Suprapubic skin (tissue), 4 donors: ENCODE measurements at regions not wholly inside any gene's neighbourhood (a gene's known extent, or its start where the extent isn't known, plus 50 kb on each side); places are given as distances from the start of the nearest gene placed in this dataset.
A peak's percentile ranks its signal among the peaks of the same experiment; 100 is the strongest.

ENCODE experiments used
- DNase-seq, 2 donors: peaks; one replicate each; pipeline ENCODE4 v3.0.0-alpha.2; 2019; ENCODE audit warnings: low spot score in 2 of 2
- H3K27ac ChIP-seq: fragments of 200-600 bp; sonication (generic); one replicate; pipeline ENCODE4 v1.5.1; 2019
- H3K27me3 ChIP-seq: fragments of 200-600 bp; sonication (generic); one replicate; pipeline ENCODE4 v1.5.1; 2019
- H3K36me3 ChIP-seq: fragments of 200-600 bp; sonication (generic); one replicate; pipeline ENCODE4 v1.5.1; 2019
- H3K4me1 ChIP-seq: fragments of 200-600 bp; sonication (generic); one replicate; pipeline ENCODE4 v1.5.1; 2019
- H3K4me3 ChIP-seq: fragments of 200-600 bp; sonication (generic); one replicate; pipeline ENCODE4 v1.5.1; 2019; ENCODE audit warnings: mild to moderate bottlenecking
- H3K9me3 ChIP-seq: fragments of 200-600 bp; sonication (generic); one replicate; pipeline ENCODE4 v1.5.1; 2019
- EP300 ChIP-seq: sonication (generic); formaldehyde crosslinking; IDR thresholded peaks from one replicate; pipeline ENCODE4 v1.6.1; 2017; ENCODE audit warnings: antibody characterized with exemption
- POLR2A ChIP-seq, 2 donors: fragments of 450-650 bp; IDR thresholded peaks; one replicate each; pipeline ENCODE4 v1.6.1; 2017; ENCODE audit warnings: antibody characterized with exemption in 2 of 2, mild to moderate bottlenecking in 2 of 2, moderate library complexity in 2 of 2
- POLR2AphosphoS5 ChIP-seq, 3 donors: sonication (generic); formaldehyde crosslinking; IDR thresholded peaks; one replicate each; pipeline ENCODE4 v1.6.1; 2017; ENCODE audit warnings: antibody characterized with exemption in 3 of 3
- WGBS: methylation state at CpG from one replicate; pipeline ENCODE4 v1.1.5; 2018; 5-methylcytosine and 5-hydroxymethylcytosine counted together
- TF ChIP-seq, protein P1 (sequence below), 2 donors: fragments of 200-600 bp in 1 of 2; fragments of 450-650 bp in 1 of 2; sonication (generic) in 1 of 2; IDR thresholded peaks; one replicate each; pipeline ENCODE4 v1.5.1; 2016 to 2019; ENCODE audit warnings: antibody characterized with exemption in 2 of 2, mild to moderate bottlenecking in 1 of 2, moderate library complexity in 1 of 2

DNA sequence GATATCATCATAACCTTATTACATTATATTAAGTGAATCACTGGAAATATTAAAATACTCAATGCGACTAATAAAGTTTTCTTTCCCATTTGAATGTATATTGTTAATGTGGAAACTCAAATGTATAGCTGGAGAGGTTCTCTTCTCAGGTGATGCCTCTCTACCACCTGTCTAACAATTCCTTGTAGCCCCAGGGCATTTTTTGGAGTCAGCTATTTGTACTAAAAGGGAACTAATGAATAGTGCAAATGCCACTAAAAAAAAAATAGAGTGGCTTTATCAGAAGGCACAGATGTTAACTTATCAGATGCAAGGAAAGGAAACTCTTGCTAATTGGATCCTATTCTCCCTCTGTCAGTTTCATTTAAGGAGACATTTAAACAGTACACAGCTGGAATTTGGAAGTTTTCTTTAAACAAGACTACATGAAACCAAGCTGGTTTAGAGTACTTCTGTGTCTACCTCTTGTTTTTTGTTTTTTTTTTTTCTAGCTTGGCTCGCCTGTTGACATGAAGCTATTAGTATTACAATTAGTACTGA, 897.0 kb upstream of the SLC35B3 start:
- H3K27ac ChIP-seq = no peak overlapping the region
- H3K4me3 ChIP-seq = no peak overlapping the region
- TF ChIP-seq EP300 (no peak), POLR2AphosphoS5 (IDR thresholded peaks at IDR 0.05) (no peak), POLR2A (IDR thresholded peaks at IDR 0.05) (no peak)
- TF ChIP-seq, protein P1, sequence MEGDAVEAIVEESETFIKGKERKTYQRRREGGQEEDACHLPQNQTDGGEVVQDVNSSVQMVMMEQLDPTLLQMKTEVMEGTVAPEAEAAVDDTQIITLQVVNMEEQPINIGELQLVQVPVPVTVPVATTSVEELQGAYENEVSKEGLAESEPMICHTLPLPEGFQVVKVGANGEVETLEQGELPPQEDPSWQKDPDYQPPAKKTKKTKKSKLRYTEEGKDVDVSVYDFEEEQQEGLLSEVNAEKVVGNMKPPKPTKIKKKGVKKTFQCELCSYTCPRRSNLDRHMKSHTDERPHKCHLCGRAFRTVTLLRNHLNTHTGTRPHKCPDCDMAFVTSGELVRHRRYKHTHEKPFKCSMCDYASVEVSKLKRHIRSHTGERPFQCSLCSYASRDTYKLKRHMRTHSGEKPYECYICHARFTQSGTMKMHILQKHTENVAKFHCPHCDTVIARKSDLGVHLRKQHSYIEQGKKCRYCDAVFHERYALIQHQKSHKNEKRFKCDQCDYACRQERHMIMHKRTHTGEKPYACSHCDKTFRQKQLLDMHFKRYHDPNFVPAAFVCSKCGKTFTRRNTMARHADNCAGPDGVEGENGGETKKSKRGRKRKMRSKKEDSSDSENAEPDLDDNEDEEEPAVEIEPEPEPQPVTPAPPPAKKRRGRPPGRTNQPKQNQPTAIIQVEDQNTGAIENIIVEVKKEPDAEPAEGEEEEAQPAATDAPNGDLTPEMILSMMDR (IDR thresholded peaks at IDR 0.05) = no peak
- no peaks in the 10 kb centered on the region for H3K4me1 ChIP-seq
- peaks cover 4% of the 10 kb centered on the region for H3K9me3 ChIP-seq
- WGBS = 93% methylated on average over 2 of the region's 2 CpGs
- H3K27me3 ChIP-seq = no peaks in the 10 kb centered on the region
- no peak for DNase-seq
- H3K36me3 ChIP-seq = no peaks in the 10 kb centered on the region

DNA sequence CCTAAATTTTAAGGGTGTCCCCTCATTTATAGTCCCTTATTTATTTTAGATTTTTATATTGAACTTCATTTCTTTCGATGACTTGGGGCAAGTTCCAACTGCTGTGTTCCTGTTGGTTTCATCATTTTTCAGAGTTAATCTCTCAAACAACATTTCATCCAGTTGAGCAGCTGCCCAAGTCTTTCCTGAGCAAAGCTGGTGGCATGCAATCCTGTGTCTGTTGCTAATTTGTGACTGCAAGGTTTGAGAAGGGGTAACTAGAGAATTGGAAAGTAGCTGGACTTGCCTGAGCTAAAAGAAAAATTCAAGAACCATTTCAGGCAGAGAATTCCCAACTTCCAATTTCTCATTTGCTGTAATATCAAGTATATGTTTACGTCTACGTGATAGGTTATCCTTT, 881.5 kb upstream of the SLC35B3 start:
- H3K36me3 ChIP-seq = no peaks in the 10 kb centered on the region
- H3K27ac ChIP-seq = no peak overlapping the region
- no peaks in the 10 kb centered on the region for H3K27me3 ChIP-seq
- H3K4me1 ChIP-seq = no peaks in the 10 kb centered on the region
- DNase-seq = no peak
- WGBS = 84% methylated on average over 3 of the region's 3 CpGs
- TF ChIP-seq POLR2AphosphoS5 (IDR thresholded peaks at IDR 0.05) (no peak), EP300 (no peak), POLR2A (IDR thresholded peaks at IDR 0.05) (no peak)
- TF ChIP-seq, protein P1 (IDR thresholded peaks at IDR 0.05) = no peak
- H3K9me3 ChIP-seq = no peaks in the 10 kb centered on the region
- no peak overlapping the region for H3K4me3 ChIP-seq

DNA sequence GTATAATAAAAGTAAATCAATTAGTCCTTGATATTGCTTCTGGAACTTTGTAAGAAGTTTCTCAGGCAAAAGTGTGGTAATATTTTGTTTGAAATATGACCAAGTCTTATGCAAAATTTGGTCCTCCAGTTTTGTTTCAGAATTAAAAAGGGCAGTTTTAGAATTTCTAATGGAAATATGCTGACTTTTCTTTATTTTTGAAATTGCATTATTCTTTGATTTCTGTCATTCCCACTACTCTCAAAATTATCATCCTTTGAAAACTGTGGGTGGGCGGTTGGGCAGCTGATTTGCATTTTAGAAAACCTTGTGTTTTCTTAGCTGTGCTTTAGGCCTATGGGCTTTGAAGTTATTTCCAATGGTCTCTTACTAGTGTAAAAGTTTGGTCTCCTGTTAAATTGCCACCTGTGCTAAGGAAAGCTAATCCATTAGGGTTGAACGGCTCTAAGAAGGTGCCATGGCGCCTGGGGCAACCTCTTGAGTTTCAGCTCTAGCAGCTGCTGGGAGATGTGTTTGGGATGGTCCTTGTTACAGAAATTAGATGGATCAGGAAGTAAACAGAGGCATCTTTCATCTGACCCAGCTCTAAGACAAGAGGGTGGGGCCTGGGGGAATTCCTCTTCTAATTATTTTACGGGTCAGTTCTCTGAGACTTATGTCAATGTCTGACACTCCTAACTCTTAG, 880.8 kb upstream of the SLC35B3 start:
- Histone ChIP-seq H3K36me3 (no peaks in the 10 kb centered on the region), H3K9me3 (no peaks in the 10 kb centered on the region), H3K4me1 (no peaks in the 10 kb centered on the region), H3K4me3 (no peak overlapping the region), H3K27me3 (no peaks in the 10 kb centered on the region), H3K27ac (no peak overlapping the region)
- DNase-seq = no peak
- TF ChIP-seq, protein P1 (IDR thresholded peaks at IDR 0.05) = no peak
- TF ChIP-seq POLR2AphosphoS5 (IDR thresholded peaks at IDR 0.05) = no peak
- TF ChIP-seq POLR2A (IDR thresholded peaks at IDR 0.05) = no peak
- no peak for TF ChIP-seq EP300
- WGBS = 77% methylated on average over 4 of the region's 4 CpGs

DNA sequence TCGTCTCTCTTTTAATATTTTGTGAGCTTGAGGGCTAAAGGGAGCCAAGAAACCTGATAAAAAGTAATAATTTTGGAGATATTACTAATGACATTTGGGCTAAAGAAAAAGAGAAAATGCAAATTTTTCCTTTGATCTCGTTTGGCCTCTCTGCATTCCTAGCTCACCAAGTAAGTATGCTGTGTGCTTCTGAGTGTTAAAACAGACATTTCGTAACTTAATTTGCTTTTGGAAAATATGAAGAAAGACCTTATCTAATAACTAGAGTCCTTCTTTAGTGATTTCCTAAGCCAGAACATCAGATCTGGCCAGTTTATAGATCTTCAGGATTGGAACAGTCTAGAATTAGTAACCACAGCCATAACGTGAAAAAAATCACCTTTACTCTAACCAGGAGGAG, 872.9 kb upstream of the SLC35B3 start:
- H3K4me1 ChIP-seq = peaks cover 13% of the 10 kb centered on the region
- no peak overlapping the region for H3K4me3 ChIP-seq
- 50% methylated on average over 4 of the region's 4 CpGs for WGBS
- no peaks in the 10 kb centered on the region for H3K27me3 ChIP-seq
- DNase-seq = no peak
- TF ChIP-seq POLR2A (IDR thresholded peaks at IDR 0.05) (no peak), POLR2AphosphoS5 (IDR thresholded peaks at IDR 0.05) (no peak), EP300 (no peak)
- TF ChIP-seq, protein P1 (IDR thresholded peaks at IDR 0.05) = no peak
- H3K9me3 ChIP-seq = no peaks in the 10 kb centered on the region
- peak overlapping the region; percentile 64 for H3K27ac ChIP-seq
- no peaks in the 10 kb centered on the region for H3K36me3 ChIP-seq

DNA sequence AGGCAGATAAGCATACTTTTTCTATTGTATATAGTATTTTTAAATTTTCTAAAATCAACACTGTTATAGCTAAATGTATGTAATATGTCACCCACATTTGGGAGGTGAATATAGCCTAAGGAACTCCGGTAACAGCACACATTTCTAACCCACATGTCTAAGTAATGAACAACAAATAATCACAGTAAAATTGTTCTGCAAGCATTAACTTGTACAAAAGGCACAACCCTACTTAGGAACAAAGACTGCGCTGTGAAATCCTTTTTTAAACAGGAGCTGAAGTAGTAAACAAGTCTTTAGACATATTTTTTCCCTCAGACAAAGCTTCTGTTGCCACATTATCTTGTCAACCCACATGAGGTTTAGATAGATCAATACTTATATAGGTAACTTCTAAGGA, 872.4 kb upstream of the SLC35B3 start:
- WGBS = 55% methylated on average over 2 of the region's 2 CpGs
- no peaks in the 10 kb centered on the region for H3K27me3 ChIP-seq
- H3K27ac ChIP-seq = peak overlapping the region; percentile 64
- TF ChIP-seq, protein P1 (IDR thresholded peaks at IDR 0.05) = no peak
- TF ChIP-seq EP300 (no peak), POLR2A (IDR thresholded peaks at IDR 0.05) (no peak), POLR2AphosphoS5 (IDR thresholded peaks at IDR 0.05) (no peak)
- H3K4me1 ChIP-seq = peaks cover 13% of the 10 kb centered on the region
- no peaks in the 10 kb centered on the region for H3K9me3 ChIP-seq
- DNase-seq = no peak
- H3K4me3 ChIP-seq = no peak overlapping the region
- H3K36me3 ChIP-seq = no peaks in the 10 kb centered on the region
